NCI-H1694 treated with DMSO at 0.1 percent for 48 hours (cell line): ENCODE measurements at regions not wholly inside any gene's neighbourhood (a gene's known extent, or its start where the extent isn't known, plus 50 kb on each side); places are given as distances from the start of the nearest gene placed in this dataset.
"Not testable (repeated sequence)": the region's sequence is repeated elsewhere in the genome, so short reads cannot be mapped to it uniquely, and the experiment has no call there.

Experiments used
- DNase-seq: peaks from one replicate; lab custom pipeline; 2025; lab: John Stamatoyannopoulos, UW

- DNase-seq, result no peak
Observed at GRCh38 chr4:159551281-159551680, 448.4 kb downstream of the RAPGEF2 start.

DNA sequence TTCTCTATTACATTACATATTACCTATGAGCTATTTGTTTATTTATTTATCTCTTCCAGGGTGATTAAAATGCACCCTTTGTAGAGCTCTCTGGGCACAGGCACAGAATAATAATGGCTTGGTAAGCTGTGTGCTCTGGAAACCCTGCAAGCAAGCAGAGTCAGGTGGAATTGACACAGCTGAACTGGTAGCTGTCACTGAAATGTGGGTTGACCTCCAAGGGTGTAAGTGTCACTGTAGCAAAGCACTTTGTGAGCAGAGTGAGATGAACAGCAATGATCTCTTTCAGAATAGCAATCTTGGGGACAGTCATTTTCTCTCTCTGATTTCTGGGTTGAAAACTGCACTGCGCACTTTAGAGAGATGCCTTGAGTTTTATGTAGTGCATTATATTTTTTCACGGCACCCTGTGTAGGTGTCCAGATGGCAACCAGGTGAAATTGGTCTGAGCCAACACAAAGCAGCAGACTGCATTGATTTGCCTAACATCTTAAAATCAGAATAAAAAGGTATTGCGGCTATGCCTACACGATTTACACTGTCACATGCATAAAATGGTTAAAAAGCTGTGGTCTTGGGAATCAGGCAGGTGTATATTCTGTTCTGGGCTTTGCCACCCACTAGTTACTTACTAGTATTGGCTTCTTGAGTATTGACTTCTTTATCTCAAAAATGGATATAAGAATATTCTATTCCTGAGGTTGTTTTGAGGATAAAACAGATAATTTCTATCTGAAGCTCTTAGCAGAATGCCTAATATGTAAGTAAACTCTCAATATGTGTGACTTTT lies 450.3 kb downstream of the RAPGEF2 start:
- DNase-seq, result no peak

- DNase-seq, result no peak
Observed at GRCh38 chr4:159555873-159556272, 453.0 kb downstream of the RAPGEF2 start.

DNA sequence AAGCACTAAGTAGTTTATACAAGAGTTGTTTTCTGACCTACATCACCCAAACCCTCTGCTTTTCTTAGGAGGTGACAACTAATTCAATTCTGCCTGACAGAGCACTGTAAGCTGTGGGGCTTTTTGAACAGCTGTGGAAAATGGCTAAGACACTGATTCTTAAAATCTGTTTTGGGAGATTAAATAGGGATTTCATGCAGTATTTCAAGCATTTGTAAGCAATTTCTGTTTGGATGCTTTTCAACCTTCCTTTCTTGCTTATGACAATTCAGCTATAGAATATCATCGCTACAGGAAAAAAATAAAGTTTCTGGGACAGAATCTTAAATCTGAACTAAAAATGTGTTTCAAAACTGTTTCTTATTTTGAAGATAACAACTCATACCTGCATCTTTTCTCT lies 459.5 kb downstream of the RAPGEF2 start:
- no peak for DNase-seq

DNA sequence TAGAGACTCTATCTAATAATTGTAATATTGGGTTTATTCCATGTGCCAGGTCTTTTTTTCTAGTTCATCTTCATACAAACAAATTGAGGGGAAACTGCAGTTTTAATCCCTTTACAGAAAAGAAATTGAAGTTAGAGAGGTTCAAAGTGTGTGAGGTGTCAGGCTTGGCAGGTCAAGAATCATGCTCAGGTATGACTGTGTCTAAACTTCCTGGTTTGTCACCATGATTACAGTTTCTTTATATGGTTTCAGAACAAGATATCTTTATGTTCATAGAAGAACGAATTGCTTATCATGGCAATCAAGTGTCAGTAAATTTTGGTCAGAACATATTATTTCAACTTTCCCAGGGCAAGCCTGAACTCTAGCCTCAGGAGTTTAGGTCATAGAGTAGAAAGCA lies 460.4 kb downstream of the RAPGEF2 start:
- no peak for DNase-seq

DNA sequence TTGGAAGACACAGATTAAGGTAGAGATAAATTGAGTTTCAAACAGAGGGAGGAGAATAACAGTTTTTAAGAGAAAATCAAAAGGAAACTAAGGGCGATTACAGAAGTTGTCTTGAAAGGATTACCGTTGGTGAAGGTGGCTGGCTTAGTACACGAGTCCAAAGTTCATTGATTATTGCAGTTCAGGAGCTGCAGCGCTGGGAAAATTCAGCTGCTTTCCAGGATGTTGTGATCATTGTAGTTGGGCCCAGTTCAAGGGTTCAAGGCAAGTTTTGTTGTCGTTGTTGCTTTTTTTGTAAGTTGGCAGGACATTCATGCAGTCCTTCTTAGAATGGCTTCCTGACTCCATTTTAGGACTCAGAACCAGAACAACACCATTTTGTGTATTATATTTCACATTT lies 461.7 kb downstream of the RAPGEF2 start:
- DNase-seq, result no peak

DNA sequence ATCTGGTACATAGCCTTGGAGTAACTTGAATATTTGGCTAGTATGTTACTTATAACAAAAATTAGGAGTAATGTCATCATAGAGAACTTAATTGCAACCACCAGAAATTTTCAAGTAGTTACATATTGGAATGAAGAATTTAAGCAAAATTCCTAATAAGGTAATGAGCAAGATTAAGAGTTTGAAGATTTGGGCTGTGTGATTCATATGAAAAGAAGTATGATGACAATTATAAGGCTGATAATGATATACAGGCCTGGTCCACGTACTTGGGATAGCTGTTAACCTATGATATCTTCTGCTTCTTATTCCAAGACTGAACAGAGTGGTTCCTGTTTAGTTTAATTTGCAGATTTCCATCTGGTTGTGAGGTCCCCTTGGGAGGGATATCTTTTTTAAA lies 463.9 kb downstream of the RAPGEF2 start:
- DNase-seq, result no peak

- DNase-seq, result no peak
Observed at GRCh38 chr4:159577241-159577640, 474.4 kb downstream of the RAPGEF2 start.

DNA sequence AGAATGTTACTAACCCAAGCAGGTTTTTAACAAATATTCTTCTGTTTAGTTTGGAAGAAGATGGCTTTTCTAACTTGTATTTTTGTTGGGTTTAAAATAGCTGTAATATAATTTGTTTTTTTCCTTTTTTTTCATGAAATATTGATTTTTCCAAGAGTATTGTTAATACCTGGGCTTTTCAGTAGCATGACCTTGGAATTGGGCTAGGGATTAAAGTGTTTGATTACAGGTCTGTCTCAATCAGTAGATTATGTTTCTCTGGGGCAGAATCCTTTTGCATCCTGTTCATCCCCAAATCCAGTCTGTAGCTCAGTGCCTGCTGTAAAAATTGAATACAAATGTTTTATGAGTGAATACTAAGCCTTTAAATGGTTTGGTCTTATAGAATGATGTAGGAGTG lies 479.8 kb downstream of the RAPGEF2 start:
- DNase-seq, result no peak

- no peak for DNase-seq
Observed at GRCh38 chr4:159592898-159593556, 490.1 kb downstream of the RAPGEF2 start.

- no peak for DNase-seq
Observed at GRCh38 chr4:159593681-159594080, 490.8 kb downstream of the RAPGEF2 start.

- DNase-seq, result no peak
Observed at GRCh38 chr4:159594576-159594975, 491.7 kb downstream of the RAPGEF2 start.

DNA sequence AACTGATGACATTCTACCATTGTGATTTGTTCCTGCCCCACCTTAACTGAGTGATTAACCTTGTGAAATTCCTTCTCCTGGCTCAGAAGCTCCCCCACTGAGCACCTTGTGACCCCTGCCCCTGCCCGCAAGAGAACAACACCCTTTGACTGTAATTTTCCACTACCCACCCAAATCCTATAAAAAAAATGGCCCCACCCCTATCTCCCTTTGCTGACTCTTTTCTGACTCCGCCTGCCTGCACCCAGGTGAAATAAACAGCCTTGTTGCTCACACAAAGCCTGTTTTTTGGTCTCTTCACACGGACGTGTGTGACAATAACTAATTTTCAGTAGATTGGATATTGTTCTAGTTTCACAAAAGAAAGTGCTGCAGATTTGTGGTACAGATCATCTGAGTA lies 492.2 kb downstream of the RAPGEF2 start:
- not testable (repeated sequence) for DNase-seq

DNA sequence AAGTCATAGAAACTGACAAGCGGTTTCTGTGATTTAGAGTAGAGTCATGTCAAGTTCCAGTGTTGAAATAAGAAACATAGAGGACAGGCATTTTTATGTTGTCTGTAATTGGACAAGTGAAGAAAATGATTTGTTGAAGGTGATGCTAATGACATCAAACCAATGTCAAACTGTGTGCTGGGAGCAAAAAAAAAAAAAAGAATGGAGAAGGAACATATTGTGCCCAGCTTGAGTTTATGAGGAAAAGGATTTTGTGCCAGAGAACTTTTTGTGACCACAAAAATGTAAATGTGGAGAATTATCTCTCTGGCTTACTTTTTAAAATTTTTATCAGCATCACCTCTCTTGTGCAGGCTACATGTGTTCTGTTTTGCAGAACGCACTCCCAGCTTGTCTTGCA lies 495.7 kb downstream of the RAPGEF2 start:
- DNase-seq, result no peak

DNA sequence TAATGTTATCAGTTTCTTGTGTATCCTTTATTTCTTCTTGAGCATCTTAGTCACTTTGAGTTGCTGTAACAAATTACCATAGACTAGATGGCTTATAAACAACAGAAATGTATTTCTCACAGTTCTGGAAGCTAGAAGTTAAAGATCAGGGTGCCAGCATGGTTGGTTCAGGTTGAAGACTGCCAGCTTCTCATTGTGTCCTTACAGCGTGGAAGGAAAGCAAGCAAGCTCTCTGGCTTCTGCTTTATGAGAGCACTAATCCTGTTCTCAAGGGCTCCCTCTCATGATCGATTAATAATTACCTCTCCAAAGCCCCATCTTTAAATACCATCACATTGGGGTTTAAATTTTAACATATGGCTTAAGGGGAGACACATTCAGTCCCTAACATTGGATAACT lies 497.2 kb downstream of the RAPGEF2 start:
- no peak for DNase-seq

DNA sequence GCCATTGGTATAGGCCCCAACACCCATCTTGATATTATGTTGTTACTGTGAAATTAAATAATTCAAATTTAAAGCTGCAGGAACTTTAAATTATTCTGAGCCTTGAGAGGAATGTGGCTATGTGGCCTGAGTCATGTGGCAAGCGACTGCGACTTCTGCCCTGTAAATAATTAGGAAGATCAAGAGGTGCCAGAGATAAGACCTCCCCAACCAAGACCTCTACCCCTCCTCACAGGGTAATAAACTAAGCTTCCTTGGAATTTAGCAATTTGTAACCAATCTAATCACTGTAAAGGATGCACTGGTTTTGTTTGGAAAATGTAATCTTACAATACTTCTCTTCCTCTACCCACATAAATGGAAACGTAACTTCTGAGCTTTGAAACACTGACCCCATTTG lies 501.9 kb downstream of the RAPGEF2 start:
- no peak for DNase-seq

GRCh38 chr4:159606835-159607234 lies 504.0 kb downstream of the RAPGEF2 start:
- DNase-seq, result no peak

GRCh38 chr4:159607809-159608208 lies 504.9 kb downstream of the RAPGEF2 start:
- peak; percentile 70 for DNase-seq

- peak; percentile 20 for DNase-seq
Observed at GRCh38 chr4:159608436-159608835, 505.6 kb downstream of the RAPGEF2 start.

GRCh38 chr4:159632031-159632430 lies 529.2 kb downstream of the RAPGEF2 start:
- no peak for DNase-seq

GRCh38 chr4:159639671-159640323 lies 536.9 kb downstream of the RAPGEF2 start:
- DNase-seq, result no peak

DNA sequence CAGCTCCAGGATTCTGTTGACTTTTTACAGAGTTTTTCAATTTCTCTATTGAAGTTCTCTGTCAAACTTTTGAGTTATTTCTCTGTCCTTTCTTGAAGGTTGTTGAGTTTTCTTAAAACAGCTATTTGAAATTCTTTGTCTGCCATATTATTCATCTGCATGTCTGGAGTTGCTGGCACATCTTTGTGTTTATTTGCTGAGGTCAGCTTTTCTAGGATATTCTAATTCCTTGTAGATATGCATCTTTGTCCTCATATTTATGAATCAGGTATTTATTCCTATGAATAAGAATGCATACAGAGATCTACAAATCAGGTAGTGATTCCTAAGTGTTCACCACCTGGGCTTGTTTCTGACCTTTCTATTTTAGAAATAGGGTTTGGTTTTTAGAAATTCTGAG lies 546.4 kb downstream of the RAPGEF2 start:
- DNase-seq, result no peak

GRCh38 chr4:159652871-159653270 lies 550.0 kb downstream of the RAPGEF2 start:
- DNase-seq, result no peak
